ENCODE measurements at regions not wholly inside any gene's neighbourhood (a gene's known extent, or its start where the extent isn't known, plus 50 kb on each side); places are given as distances from the start of the nearest gene placed in this dataset.
"Not testable (repeated sequence)": the region's sequence is repeated elsewhere in the genome, so short reads cannot be mapped to it uniquely, and the experiment has no call there.

DNA sequence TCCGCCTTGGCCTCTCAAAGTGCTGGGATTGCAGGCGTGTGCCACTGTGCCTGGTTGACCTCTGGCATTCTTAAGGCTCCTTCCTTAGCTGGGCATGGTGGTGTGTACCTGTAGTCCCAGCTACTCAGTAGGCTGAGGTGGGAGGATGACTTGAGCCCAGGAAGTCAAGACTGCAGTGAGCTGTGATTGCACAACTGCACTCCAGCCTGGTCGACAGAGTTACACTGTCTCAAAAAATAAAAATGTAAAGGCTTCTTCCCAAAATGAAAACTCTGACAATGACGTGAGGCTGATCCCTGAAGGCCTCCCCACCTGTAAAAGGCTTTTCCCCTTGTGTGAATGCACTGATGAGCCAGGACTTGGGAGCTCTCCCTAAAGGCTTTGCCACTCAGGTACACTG is 62.4 kb downstream of the ZBTB9 start:
- Histone ChIP-seq H3K4me3 (replicated peaks; ENCODE audit: insufficient read depth, low read length) (no peak overlapping the region), H3K27me3 (ENCODE audit: insufficient read depth, poor library complexity, severe bottlenecking) (no peaks in the 10 kb centered on the region), H3K27ac (replicated peaks) (no peak overlapping the region)
- TF ChIP-seq POLR2AphosphoS5 (IDR thresholded peaks at IDR 0.05; ENCODE audit: low read depth) (no peak), SPI1 (IDR thresholded peaks at IDR 0.05; ENCODE audit: borderline replicate concordance, low read depth) (no peak), GABPA (IDR thresholded peaks at IDR 0.05; ENCODE audit: low read depth) (no peak)
- TF ChIP-seq, protein P1, sequence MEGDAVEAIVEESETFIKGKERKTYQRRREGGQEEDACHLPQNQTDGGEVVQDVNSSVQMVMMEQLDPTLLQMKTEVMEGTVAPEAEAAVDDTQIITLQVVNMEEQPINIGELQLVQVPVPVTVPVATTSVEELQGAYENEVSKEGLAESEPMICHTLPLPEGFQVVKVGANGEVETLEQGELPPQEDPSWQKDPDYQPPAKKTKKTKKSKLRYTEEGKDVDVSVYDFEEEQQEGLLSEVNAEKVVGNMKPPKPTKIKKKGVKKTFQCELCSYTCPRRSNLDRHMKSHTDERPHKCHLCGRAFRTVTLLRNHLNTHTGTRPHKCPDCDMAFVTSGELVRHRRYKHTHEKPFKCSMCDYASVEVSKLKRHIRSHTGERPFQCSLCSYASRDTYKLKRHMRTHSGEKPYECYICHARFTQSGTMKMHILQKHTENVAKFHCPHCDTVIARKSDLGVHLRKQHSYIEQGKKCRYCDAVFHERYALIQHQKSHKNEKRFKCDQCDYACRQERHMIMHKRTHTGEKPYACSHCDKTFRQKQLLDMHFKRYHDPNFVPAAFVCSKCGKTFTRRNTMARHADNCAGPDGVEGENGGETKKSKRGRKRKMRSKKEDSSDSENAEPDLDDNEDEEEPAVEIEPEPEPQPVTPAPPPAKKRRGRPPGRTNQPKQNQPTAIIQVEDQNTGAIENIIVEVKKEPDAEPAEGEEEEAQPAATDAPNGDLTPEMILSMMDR (IDR thresholded peaks at IDR 0.05; ENCODE audit: insufficient read depth, low read length), result no peak
- TF ChIP-seq, protein P2, sequence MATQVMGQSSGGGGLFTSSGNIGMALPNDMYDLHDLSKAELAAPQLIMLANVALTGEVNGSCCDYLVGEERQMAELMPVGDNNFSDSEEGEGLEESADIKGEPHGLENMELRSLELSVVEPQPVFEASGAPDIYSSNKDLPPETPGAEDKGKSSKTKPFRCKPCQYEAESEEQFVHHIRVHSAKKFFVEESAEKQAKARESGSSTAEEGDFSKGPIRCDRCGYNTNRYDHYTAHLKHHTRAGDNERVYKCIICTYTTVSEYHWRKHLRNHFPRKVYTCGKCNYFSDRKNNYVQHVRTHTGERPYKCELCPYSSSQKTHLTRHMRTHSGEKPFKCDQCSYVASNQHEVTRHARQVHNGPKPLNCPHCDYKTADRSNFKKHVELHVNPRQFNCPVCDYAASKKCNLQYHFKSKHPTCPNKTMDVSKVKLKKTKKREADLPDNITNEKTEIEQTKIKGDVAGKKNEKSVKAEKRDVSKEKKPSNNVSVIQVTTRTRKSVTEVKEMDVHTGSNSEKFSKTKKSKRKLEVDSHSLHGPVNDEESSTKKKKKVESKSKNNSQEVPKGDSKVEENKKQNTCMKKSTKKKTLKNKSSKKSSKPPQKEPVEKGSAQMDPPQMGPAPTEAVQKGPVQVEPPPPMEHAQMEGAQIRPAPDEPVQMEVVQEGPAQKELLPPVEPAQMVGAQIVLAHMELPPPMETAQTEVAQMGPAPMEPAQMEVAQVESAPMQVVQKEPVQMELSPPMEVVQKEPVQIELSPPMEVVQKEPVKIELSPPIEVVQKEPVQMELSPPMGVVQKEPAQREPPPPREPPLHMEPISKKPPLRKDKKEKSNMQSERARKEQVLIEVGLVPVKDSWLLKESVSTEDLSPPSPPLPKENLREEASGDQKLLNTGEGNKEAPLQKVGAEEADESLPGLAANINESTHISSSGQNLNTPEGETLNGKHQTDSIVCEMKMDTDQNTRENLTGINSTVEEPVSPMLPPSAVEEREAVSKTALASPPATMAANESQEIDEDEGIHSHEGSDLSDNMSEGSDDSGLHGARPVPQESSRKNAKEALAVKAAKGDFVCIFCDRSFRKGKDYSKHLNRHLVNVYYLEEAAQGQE (IDR thresholded peaks at IDR 0.05; ENCODE audit: insufficient replicate concordance, low read depth), result no peak
- no peak for DNase-seq (ENCODE audit: low read depth in 1 of 2, low spot score in 1 of 2)

DNA sequence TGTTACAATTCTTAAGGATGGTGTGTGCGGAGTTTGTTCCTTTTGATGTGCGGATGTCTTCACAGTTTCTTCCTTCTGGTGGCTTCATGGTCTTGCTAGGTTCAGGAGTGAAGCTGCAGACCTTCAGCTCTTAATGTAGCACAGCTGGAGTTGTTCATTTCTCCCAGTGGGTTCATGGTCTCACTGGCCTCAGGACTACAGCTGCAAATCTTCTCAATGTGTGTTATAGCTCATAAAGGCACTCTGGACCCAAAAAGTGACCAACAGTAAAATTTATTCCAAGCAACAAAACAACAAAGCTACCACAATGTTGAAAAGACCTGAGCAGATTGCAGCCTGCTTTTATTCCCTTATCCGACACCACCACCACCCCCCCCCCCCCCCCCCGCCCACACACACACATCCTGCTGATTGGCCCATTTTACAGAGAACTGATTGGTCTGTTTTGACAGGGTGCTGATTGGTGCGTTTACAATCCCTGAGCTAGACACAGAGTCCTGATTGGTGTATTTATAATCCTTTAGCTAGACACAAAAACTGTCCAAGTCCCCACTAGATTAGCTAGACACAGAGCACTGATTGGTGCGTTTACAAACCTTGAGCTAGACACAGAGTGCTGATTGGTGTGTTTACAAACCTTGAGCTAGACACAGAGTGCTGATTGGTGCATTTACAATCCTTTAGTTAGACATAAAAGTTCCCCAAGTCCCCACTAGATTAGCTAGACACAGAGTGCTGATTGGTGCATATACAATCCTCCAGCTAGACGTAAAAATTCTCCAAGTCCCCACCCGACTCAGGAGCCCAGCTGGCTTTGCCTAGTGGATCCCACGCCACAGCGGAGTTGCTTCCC is 59.2 kb downstream of the BAK1 start:
- H3K4me3 ChIP-seq (replicated peaks; ENCODE audit: insufficient read depth, low read length); DNase-seq (ENCODE audit: low read depth in 1 of 2, low spot score in 1 of 2); H3K27ac ChIP-seq (replicated peaks); H3K27me3 ChIP-seq (ENCODE audit: insufficient read depth, poor library complexity, severe bottlenecking): not testable (repeated sequence)

DNA sequence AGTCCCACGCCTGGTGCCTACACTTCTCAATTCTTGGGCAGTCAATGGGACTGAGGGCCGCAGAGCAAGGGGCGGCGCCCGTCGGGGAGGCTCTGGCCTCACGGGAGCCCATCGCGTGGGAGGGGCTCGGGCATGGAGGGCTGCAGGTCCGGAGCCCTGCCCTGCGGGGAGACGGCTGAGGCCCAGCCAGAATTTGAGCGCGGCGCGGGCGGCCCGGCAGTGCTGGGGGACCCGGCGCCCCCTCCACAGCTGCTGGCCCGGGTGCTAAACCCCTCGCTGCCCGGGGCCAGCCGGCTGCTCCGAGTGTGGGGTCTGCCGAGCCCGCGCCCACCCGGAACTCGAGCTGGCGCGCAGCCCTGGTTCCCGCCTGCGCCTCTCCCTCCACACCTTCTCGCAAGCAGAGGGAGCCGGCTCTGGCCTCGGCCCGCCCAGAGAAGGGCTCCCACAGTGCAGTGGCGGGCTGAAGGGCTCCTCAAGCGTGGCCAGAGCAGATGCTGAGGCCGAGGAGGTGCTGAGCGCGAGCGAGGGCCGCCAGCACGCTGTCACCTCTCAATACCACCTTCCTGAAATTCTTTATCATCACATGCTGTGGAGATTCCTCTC is 58.5 kb downstream of the BAK1 start:
- Histone ChIP-seq H3K27me3 (ENCODE audit: insufficient read depth, poor library complexity, severe bottlenecking) (no peaks in the 10 kb centered on the region), H3K27ac (replicated peaks) (no peak overlapping the region), H3K4me3 (replicated peaks; ENCODE audit: insufficient read depth, low read length) (no peak overlapping the region)
- no peak for DNase-seq (ENCODE audit: low read depth in 1 of 2, low spot score in 1 of 2)
- TF ChIP-seq POLR2AphosphoS5 (IDR thresholded peaks at IDR 0.05; ENCODE audit: low read depth) (no peak), SPI1 (IDR thresholded peaks at IDR 0.05; ENCODE audit: borderline replicate concordance, low read depth) (no peak), GABPA (IDR thresholded peaks at IDR 0.05; ENCODE audit: low read depth) (no peak)
- TF ChIP-seq, protein P2 (IDR thresholded peaks at IDR 0.05; ENCODE audit: insufficient replicate concordance, low read depth), result no peak
- TF ChIP-seq, protein P1 (IDR thresholded peaks at IDR 0.05; ENCODE audit: insufficient read depth, low read length), result no peak
